Peyer's patch (tissue), 4 donors: ENCODE measurements at regions not wholly inside any gene's neighbourhood (a gene's known extent, or its start where the extent isn't known, plus 50 kb on each side); places are given as distances from the start of the nearest gene placed in this dataset.

ENCODE experiments used
- DNase-seq, 3 donors: peaks; one replicate each; pipeline ENCODE4 v3.0.0-alpha.2; 2017 to 2019
- H3K27ac ChIP-seq, 4 donors: fragments of 200-600 bp; sonication (generic); one replicate each; pipeline ENCODE4 v1.5.1; 2016 to 2019
- H3K27me3 ChIP-seq, 2 donors: fragments of 200-600 bp; sonication (generic); one replicate each; pipeline ENCODE4 v1.5.1; 2019
- H3K36me3 ChIP-seq, 3 donors: fragments of 200-600 bp; sonication (generic); one replicate each; pipeline ENCODE4 v1.5.1; 2016 to 2019
- H3K4me1 ChIP-seq, 4 donors: fragments of 200-600 bp; sonication (generic); one replicate each; pipeline ENCODE4 v1.5.1; 2016 to 2019
- H3K4me3 ChIP-seq, 4 donors: fragments of 200-600 bp; sonication (generic); 1 replicate in 3 of 4; 2 replicates in 1 of 4; pipeline ENCODE4 v1.5.1; 2016 to 2019; ENCODE audit warnings: mild to moderate bottlenecking in 1 of 4
- H3K9me3 ChIP-seq, 4 donors: fragments of 200-600 bp; sonication (generic); one replicate each; pipeline ENCODE4 v1.5.1; 2016 to 2019; ENCODE audit warnings: mild to moderate bottlenecking in 1 of 4
- CTCF ChIP-seq, 6 experiments: fragments of 450-650 bp in 4 of 6; fragments of 200-600 bp in 2 of 6; sonication (generic) in 1 of 6; IDR thresholded peaks; one replicate each; pipeline ENCODE4 v1.5.1; 2017 to 2019; ENCODE audit warnings: antibody characterized with exemption in 6 of 6, mild to moderate bottlenecking in 3 of 6, moderate library complexity in 1 of 6
- POLR2A ChIP-seq, 2 donors: fragments of 450-650 bp; IDR thresholded peaks; one replicate each; pipeline ENCODE4 v1.5.1; 2017; ENCODE audit warnings: antibody characterized with exemption in 2 of 2, mild to moderate bottlenecking in 2 of 2, moderate library complexity in 2 of 2

GRCh38 chr5:168064933-168065622 is 226.4 kb upstream of the WWC1 start:
- Histone ChIP-seq H3K4me1 (no peaks in the 10 kb centered on the region), H3K4me3 (no peak overlapping the region), H3K27me3 (no peaks in the 10 kb centered on the region), H3K27ac (no peak overlapping the region), H3K9me3 (no peaks in the 10 kb centered on the region), H3K36me3 (no peaks in the 10 kb centered on the region)
- no peak for DNase-seq
- TF ChIP-seq CTCF (IDR thresholded peaks at IDR 0.05), result no peak
- no peak for TF ChIP-seq POLR2A (IDR thresholded peaks at IDR 0.05)

- no peak overlapping the region for H3K27ac ChIP-seq
- DNase-seq, result no peak
- TF ChIP-seq POLR2A (IDR thresholded peaks at IDR 0.05) (no peak), CTCF (IDR thresholded peaks at IDR 0.05) (no peak)
- H3K27me3 ChIP-seq, result no peaks in the 10 kb centered on the region
- H3K4me1 ChIP-seq, result no peaks in the 10 kb centered on the region
- H3K4me3 ChIP-seq, result no peak overlapping the region
- no peaks in the 10 kb centered on the region for H3K9me3 ChIP-seq
- H3K36me3 ChIP-seq, result no peaks in the 10 kb centered on the region
Measured at GRCh38 chr5:168066536-168067208, 224.8 kb upstream of the WWC1 start.

- H3K9me3 ChIP-seq, result no peaks in the 10 kb centered on the region
- no peak overlapping the region for H3K27ac ChIP-seq
- no peaks in the 10 kb centered on the region for H3K36me3 ChIP-seq
- no peak overlapping the region for H3K4me3 ChIP-seq
- no peaks in the 10 kb centered on the region for H3K4me1 ChIP-seq
- TF ChIP-seq POLR2A (IDR thresholded peaks at IDR 0.05) (no peak), CTCF (IDR thresholded peaks at IDR 0.05) (no peak)
- H3K27me3 ChIP-seq, result no peaks in the 10 kb centered on the region
- no peak for DNase-seq
Measured at GRCh38 chr5:168070761-168071160, 220.7 kb upstream of the WWC1 start.

- Histone ChIP-seq H3K4me3 (no peak overlapping the region), H3K27ac (no peak overlapping the region), H3K9me3 (no peaks in the 10 kb centered on the region), H3K4me1 (no peaks in the 10 kb centered on the region), H3K36me3 (no peaks in the 10 kb centered on the region), H3K27me3 (no peaks in the 10 kb centered on the region)
- DNase-seq, result no peak
- no peak for TF ChIP-seq POLR2A (IDR thresholded peaks at IDR 0.05)
- no peak for TF ChIP-seq CTCF (IDR thresholded peaks at IDR 0.05)
Measured at GRCh38 chr5:168072665-168073064, 218.8 kb upstream of the WWC1 start.

GRCh38 chr5:168073311-168073710 is 218.1 kb upstream of the WWC1 start:
- Histone ChIP-seq H3K27ac (no peak overlapping the region), H3K9me3 (no peaks in the 10 kb centered on the region), H3K4me3 (no peak overlapping the region), H3K36me3 (no peaks in the 10 kb centered on the region), H3K4me1 (no peaks in the 10 kb centered on the region), H3K27me3 (no peaks in the 10 kb centered on the region)
- no peak for DNase-seq
- TF ChIP-seq POLR2A (IDR thresholded peaks at IDR 0.05) (no peak), CTCF (IDR thresholded peaks at IDR 0.05) (no peak)
